Skeletal muscle tissue (tissue), 3 donors: ENCODE measurements at regions not wholly inside any gene's neighbourhood (a gene's known extent, or its start where the extent isn't known, plus 50 kb on each side); places are given as distances from the start of the nearest gene placed in this dataset.

Experiments
- H3K27ac ChIP-seq: one replicate; pipeline ENCODE4 v1.7.0; 2013; ENCODE audit warnings: mild to moderate bottlenecking, low read depth, low read length, inconsistent platforms
- H3K27me3 ChIP-seq, 3 donors: one replicate each; pipeline ENCODE4 v1.7.0; 2013; ENCODE audit warnings: low read length in 3 of 3; ENCODE audit not compliant: control insufficient read depth in 3 of 3, insufficient read depth in 3 of 3
- H3K36me3 ChIP-seq, 3 donors: one replicate each; pipeline ENCODE4 v1.7.0; 2013; ENCODE audit warnings: low read length in 3 of 3; ENCODE audit not compliant: control insufficient read depth in 3 of 3, insufficient read depth in 3 of 3
- H3K4me1 ChIP-seq, 3 donors: one replicate each; pipeline ENCODE4 v1.7.0; 2013; ENCODE audit warnings: low read length in 3 of 3, mild to moderate bottlenecking in 3 of 3; ENCODE audit not compliant: control insufficient read depth in 3 of 3, insufficient read depth in 3 of 3
- H3K4me3 ChIP-seq, 3 donors: one replicate each; pipeline ENCODE4 v1.7.0; 2013; ENCODE audit warnings: low read length in 3 of 3
- H3K9ac ChIP-seq, 3 donors: one replicate each; pipeline ENCODE4 v1.7.0; 2013; ENCODE audit warnings: low read length in 3 of 3, mild to moderate bottlenecking in 3 of 3, moderate library complexity in 2 of 3, low read depth in 1 of 3
- H3K9me3 ChIP-seq, 3 donors: one replicate each; pipeline ENCODE4 v1.7.0; 2013; ENCODE audit warnings: low read length in 3 of 3; ENCODE audit not compliant: control insufficient read depth in 3 of 3
- donor health status: Osteomylitis.

- no peak overlapping the region for H3K4me3 ChIP-seq
- no peaks in the 10 kb centered on the region for H3K27me3 ChIP-seq
- peaks cover 4 to 12% (median 8%) of the 10 kb centered on the region in 3 donors for H3K4me1 ChIP-seq
- H3K36me3 ChIP-seq = no peaks in the 10 kb centered on the region
- H3K27ac ChIP-seq = no peak overlapping the region
- peaks cover 0 to 2% (median 0%) of the 10 kb centered on the region in 3 donors for H3K9me3 ChIP-seq
- no peak overlapping the region for H3K9ac ChIP-seq
These were observed 176.4 kb downstream of the MIS18A start for GRCh38 chr21:32102426-32102825.

- H3K27ac ChIP-seq = no peak overlapping the region
- no peak overlapping the region for H3K9ac ChIP-seq
These were observed 177.6 kb downstream of the MIS18A start for GRCh38 chr21:32101277-32101676.

DNA sequence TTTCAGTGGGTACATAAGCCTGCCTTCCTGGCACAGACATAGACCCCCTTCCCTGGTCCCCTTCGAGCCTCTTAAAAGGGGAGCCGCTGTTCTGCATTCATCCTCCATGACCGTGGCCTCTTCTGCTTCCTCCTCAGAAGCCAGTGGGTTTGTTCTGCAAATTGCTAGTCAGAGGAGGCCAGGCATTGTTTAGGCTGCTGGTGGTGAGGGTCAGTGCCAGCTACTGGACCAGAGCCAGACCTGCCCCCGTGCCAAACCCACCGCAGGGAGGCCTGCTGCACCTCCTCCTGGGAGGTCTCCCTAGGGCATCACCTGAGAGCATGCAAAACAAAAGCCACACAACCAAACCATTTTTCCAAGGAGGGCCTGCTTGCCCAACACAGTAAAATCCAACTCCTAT lies 178.4 kb downstream of the MIS18A start:
- H3K4me3 ChIP-seq = no peak overlapping the region
- H3K4me1 ChIP-seq = peaks cover 4 to 12% (median 8%) of the 10 kb centered on the region in 3 donors
- no peak overlapping the region for H3K27ac ChIP-seq
- H3K9ac ChIP-seq = no peak overlapping the region
- H3K27me3 ChIP-seq = no peaks in the 10 kb centered on the region
- H3K9me3 ChIP-seq = peaks cover 0 to 2% (median 0%) of the 10 kb centered on the region in 3 donors
- H3K36me3 ChIP-seq = no peaks in the 10 kb centered on the region

More at GRCh38 chr21:32101277-32101676, 177.6 kb downstream of the MIS18A start:
- no peak overlapping the region for H3K4me3 ChIP-seq
- H3K9me3 ChIP-seq = peaks cover 0 to 2% (median 0%) of the 10 kb centered on the region in 3 donors
- no peaks in the 10 kb centered on the region for H3K27me3 ChIP-seq
- no peaks in the 10 kb centered on the region for H3K36me3 ChIP-seq
- H3K4me1 ChIP-seq = peaks cover 4 to 12% (median 8%) of the 10 kb centered on the region in 3 donors

- H3K27me3 ChIP-seq = no peaks in the 10 kb centered on the region
- H3K9me3 ChIP-seq = peaks cover 0 to 2% (median 0%) of the 10 kb centered on the region in 3 donors
- H3K4me3 ChIP-seq = no peak overlapping the region
- no peak overlapping the region for H3K9ac ChIP-seq
- peaks cover 4 to 12% (median 8%) of the 10 kb centered on the region in 3 donors for H3K4me1 ChIP-seq
- no peak overlapping the region for H3K27ac ChIP-seq
- no peaks in the 10 kb centered on the region for H3K36me3 ChIP-seq
These were observed 178.9 kb downstream of the MIS18A start for GRCh38 chr21:32099812-32100416.

DNA sequence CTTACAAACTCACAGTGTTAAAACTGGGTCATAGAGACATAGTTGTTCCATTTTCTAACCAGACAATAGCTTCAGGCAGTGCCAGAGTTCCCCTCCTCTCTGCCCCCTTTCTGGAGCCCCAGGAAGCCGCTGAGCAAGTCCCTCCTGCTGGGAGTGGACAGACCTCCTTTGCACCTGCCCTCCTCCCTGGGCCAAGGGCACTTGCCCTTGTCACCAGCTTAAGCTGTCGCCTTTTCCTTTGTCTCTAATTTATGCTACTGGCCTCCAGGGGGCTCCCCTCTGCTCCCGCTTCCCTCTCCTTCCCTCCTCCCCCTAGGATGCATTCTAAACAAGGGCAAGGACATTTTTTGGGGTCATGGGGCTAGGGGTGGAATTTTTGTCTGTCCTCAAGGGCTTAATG lies 182.4 kb downstream of the MIS18A start:
- no peaks in the 10 kb centered on the region for H3K9me3 ChIP-seq
- H3K9ac ChIP-seq = no peak overlapping the region
- no peaks in the 10 kb centered on the region for H3K36me3 ChIP-seq
- no peak overlapping the region for H3K4me3 ChIP-seq
- no peaks in the 10 kb centered on the region for H3K27me3 ChIP-seq
- H3K4me1 ChIP-seq = peaks cover 4 to 12% (median 8%) of the 10 kb centered on the region in 3 donors
- no peak overlapping the region for H3K27ac ChIP-seq

GRCh38 chr21:32094804-32095203 lies 184.0 kb downstream of the MIS18A start:
- Histone ChIP-seq H3K4me1 (no peaks in the 10 kb centered on the region), H3K36me3 (no peaks in the 10 kb centered on the region), H3K27ac (no peak overlapping the region), H3K9me3 (no peaks in the 10 kb centered on the region), H3K4me3 (no peak overlapping the region), H3K27me3 (no peaks in the 10 kb centered on the region), H3K9ac (no peak overlapping the region)

GRCh38 chr21:32093646-32094462 lies 185.0 kb downstream of the MIS18A start:
- H3K9ac ChIP-seq = no peak overlapping the region
- H3K27me3 ChIP-seq = no peaks in the 10 kb centered on the region
- no peaks in the 10 kb centered on the region for H3K36me3 ChIP-seq
- H3K9me3 ChIP-seq = no peaks in the 10 kb centered on the region
- H3K27ac ChIP-seq = no peak overlapping the region
- H3K4me3 ChIP-seq = no peak overlapping the region
- H3K4me1 ChIP-seq = no peaks in the 10 kb centered on the region

GRCh38 chr21:32090956-32091355 lies 187.9 kb downstream of the MIS18A start:
- Histone ChIP-seq H3K9me3 (no peaks in the 10 kb centered on the region), H3K4me1 (no peaks in the 10 kb centered on the region), H3K4me3 (no peak overlapping the region), H3K36me3 (no peaks in the 10 kb centered on the region), H3K27ac (no peak overlapping the region), H3K27me3 (no peaks in the 10 kb centered on the region), H3K9ac (no peak overlapping the region)

GRCh38 chr21:32089766-32090165 lies 189.1 kb downstream of the MIS18A start:
- no peaks in the 10 kb centered on the region for H3K36me3 ChIP-seq
- no peak overlapping the region for H3K9ac ChIP-seq
- H3K9me3 ChIP-seq = no peaks in the 10 kb centered on the region
- H3K27ac ChIP-seq = no peak overlapping the region
- H3K4me3 ChIP-seq = no peak overlapping the region
- no peaks in the 10 kb centered on the region for H3K4me1 ChIP-seq
- H3K27me3 ChIP-seq = no peaks in the 10 kb centered on the region

- Histone ChIP-seq H3K4me1 (no peaks in the 10 kb centered on the region), H3K27me3 (no peaks in the 10 kb centered on the region), H3K4me3 (no peak overlapping the region), H3K36me3 (no peaks in the 10 kb centered on the region), H3K27ac (no peak overlapping the region), H3K9me3 (no peaks in the 10 kb centered on the region), H3K9ac (no peak overlapping the region)
These were observed 190.4 kb downstream of the MIS18A start for GRCh38 chr21:32088471-32088870.
